GM12878 (cell line): ENCODE measurements at regions not wholly inside any gene's neighbourhood (a gene's known extent, or its start where the extent isn't known, plus 50 kb on each side); places are given as distances from the start of the nearest gene placed in this dataset.

Source experiments
- ATAC-seq: fragments of 200-7000 bp; cut with Tn5 transposase; 3 replicates; pipeline ENCODE4 v1.9.1; 2020; ENCODE audit warnings: mild to moderate bottlenecking, moderate library complexity
- BruUV-seq: library from RNA; stranded (reverse); fragments of 400-500 nt; replicated peaks from 2 replicates; lab custom pipeline; 2021; lab: Mats Ljungman, UMichigan
- CTCF ChIA-PET: fragments of 300-600 bp; sonication (Branson Sonifier 250); formaldehyde crosslinking; extraction: SDS; loops from one replicate; lab custom pipeline; 2021; ENCODE audit warnings: inconsistent platforms; lab: Yijun Ruan, JAX
- POLR2A ChIA-PET: fragments of 350-600 bp; formaldehyde crosslinking; extraction: SDS; loops from one replicate; lab custom pipeline; 2021; ENCODE audit warnings: inconsistent platforms; lab: Charles Lee
- RAD21 ChIA-PET: fragments of 300-600 bp; sonication (Branson Sonifier 250); formaldehyde crosslinking; loops from one replicate; lab custom pipeline; 2023; ENCODE audit warnings: antibody characterized with exemption; ENCODE audit not compliant: unreplicated experiment; lab: Charles Lee
- SMC1A ChIA-PET: fragments of 300-600 bp; sonication (Branson Sonifier 250); formaldehyde crosslinking; loops from one replicate; lab custom pipeline; 2023; ENCODE audit not compliant: unreplicated experiment, uncharacterized antibody; lab: Charles Lee
- DNase-seq: peaks from one replicate; pipeline ENCODE4 v3.0.0-alpha.2; 2011; ENCODE audit warnings: low read depth, low spot score
- FAIRE-seq: peaks from 3 replicates; lab custom pipeline; 2011; peaks lifted over from hg19 to GRCh38; lab: Jason Lieb, UNC
- H2AFZ ChIP-seq: 2 replicates; pipeline ENCODE4 v1.6.0; 2011; ENCODE audit warnings: low read depth, low read length, control low read depth; ENCODE audit not compliant: control insufficient read depth
- H3K27ac ChIP-seq: 2 replicates; pipeline ENCODE4 v1.5.1; 2011; ENCODE audit warnings: control low read depth; ENCODE audit not compliant: control insufficient read depth, insufficient read depth
- H3K27me3 ChIP-seq, 2 experiments: replicated peaks in 1 of 2; 2 replicates each; pipeline versions ENCODE4 v1.6.0 to v1.6.1; 2011; ENCODE audit warnings: low read length in 1 of 2; ENCODE audit not compliant: control insufficient read depth in 2 of 2, insufficient read depth in 2 of 2
- H3K36me3 ChIP-seq, 2 experiments: 2 replicates each; pipeline ENCODE4 v1.5.1; 2011; ENCODE audit warnings: low read length in 1 of 2; ENCODE audit not compliant: control insufficient read depth in 2 of 2, insufficient read depth in 2 of 2
- H3K4me1 ChIP-seq: 2 replicates; pipeline ENCODE4 v1.6.1; 2011; ENCODE audit warnings: mild to moderate bottlenecking, low read length, moderate library complexity, mixed read lengths; ENCODE audit not compliant: control insufficient read depth, insufficient read depth
- H3K4me2 ChIP-seq: 2 replicates; pipeline ENCODE4 v1.6.0; 2011; ENCODE audit warnings: control low read depth; ENCODE audit not compliant: control insufficient read depth, insufficient read depth
- H3K4me3 ChIP-seq: fragments of 200-600 bp; sonication (generic); 2 replicates; pipeline ENCODE4 v1.5.1; 2016
- H3K79me2 ChIP-seq: 2 replicates; pipeline ENCODE4 v1.6.0; 2011; ENCODE audit warnings: low read length; ENCODE audit not compliant: control insufficient read depth, insufficient read depth
- H3K9ac ChIP-seq: 2 replicates; pipeline ENCODE4 v1.8.0; 2011; ENCODE audit warnings: low read length, control low read depth, mixed read lengths; ENCODE audit not compliant: control insufficient read depth, insufficient read depth
- H3K9me3 ChIP-seq: replicated peaks from 3 replicates; pipeline ENCODE4 v1.5.1; 2011; ENCODE audit warnings: mild to moderate bottlenecking, low read length; ENCODE audit not compliant: control insufficient read depth, insufficient read depth
- H4K20me1 ChIP-seq: 2 replicates; pipeline ENCODE4 v1.6.0; 2011; ENCODE audit not compliant: control insufficient read depth, insufficient read depth
- BHLHE40 ChIP-seq, 2 experiments: fragments of 450-650 bp in 1 of 2; IDR thresholded peaks; 2 replicates each; pipeline ENCODE4 v1.6.1; 2011 to 2017; ENCODE audit warnings: low read depth in 2 of 2, borderline replicate concordance in 1 of 2, improper control_type of control experiment in 1 of 2, low read length in 1 of 2, mild to moderate bottlenecking in 1 of 2
- ELK1 ChIP-seq: IDR thresholded peaks from 2 replicates; pipeline ENCODE4 v1.6.1; 2012; ENCODE audit warnings: low read depth, low read length, improper control_type of control experiment
- MYC ChIP-seq: IDR thresholded peaks from 2 replicates; pipeline ENCODE4 v1.6.1; 2011; ENCODE audit warnings: mild to moderate bottlenecking, low read length, moderate library complexity, inconsistent platforms; ENCODE audit not compliant: insufficient read depth, insufficient replicate concordance, insufficient read length, severe bottlenecking
- PML ChIP-seq: IDR thresholded peaks from 2 replicates; pipeline ENCODE4 v1.6.1; 2012; ENCODE audit warnings: low read length, inconsistent platforms
- RUNX3 ChIP-seq: IDR thresholded peaks from 2 replicates; pipeline ENCODE4 v1.6.1; 2012; ENCODE audit warnings: low read length, inconsistent platforms
- STAT1 ChIP-seq: fragments of 450-650 bp; conservative IDR thresholded peaks from 2 replicates; pipeline ENCODE4 v1.6.1; 2014; ENCODE audit warnings: antibody characterized with exemption, mild to moderate bottlenecking
- TCF12 ChIP-seq: IDR thresholded peaks from 2 replicates; pipeline ENCODE4 v1.6.1; 2011; ENCODE audit warnings: low read depth, mild to moderate bottlenecking, low read length
- TCF3 ChIP-seq: IDR thresholded peaks from 2 replicates; pipeline ENCODE4 v1.6.1; 2012; ENCODE audit warnings: low read depth, mild to moderate bottlenecking, low read length, borderline replicate concordance; ENCODE audit not compliant: insufficient read depth
- ZNF274 ChIP-seq: IDR thresholded peaks from one replicate; pipeline ENCODE4 v1.8.0; 2011; ENCODE audit not compliant: insufficient read length, insufficient read depth
- WGBS: methylation state at CpG from one replicate; pipeline ENCODE4 v1.1.6; 2016; ENCODE audit warnings: low lambda C conversion rate; ENCODE audit not compliant: insufficient replicate concordance, insufficient coverage; ENCODE audit errors: missing lambda C conversion rate; 5-methylcytosine and 5-hydroxymethylcytosine counted together
- in situ Hi-C: fragments of 300-500 bp; cut with MboI; formaldehyde crosslinking; loops from 9 replicates; pipeline ENCODE4 v1.14.3; 2018; ENCODE audit warnings: mixed read lengths
- intact Hi-C: fragments of 100-400 bp; cut with micrococcal nuclease; formaldehyde crosslinking; loops from one replicate; pipeline ENCODE4 v1.14.2; 2022; ENCODE audit not compliant: unreplicated experiment
- TF ChIP-seq, protein P1 (sequence below): fragments of 450-650 bp; conservative IDR thresholded peaks from 2 replicates; pipeline ENCODE4 v1.6.1; 2017; ENCODE audit warnings: mild to moderate bottlenecking, moderate library complexity
- TF ChIP-seq, protein P2 (sequence below): IDR thresholded peaks from 2 replicates; pipeline ENCODE4 v1.6.1; 2012; ENCODE audit warnings: low read depth, low read length, improper control_type of control experiment

DNA sequence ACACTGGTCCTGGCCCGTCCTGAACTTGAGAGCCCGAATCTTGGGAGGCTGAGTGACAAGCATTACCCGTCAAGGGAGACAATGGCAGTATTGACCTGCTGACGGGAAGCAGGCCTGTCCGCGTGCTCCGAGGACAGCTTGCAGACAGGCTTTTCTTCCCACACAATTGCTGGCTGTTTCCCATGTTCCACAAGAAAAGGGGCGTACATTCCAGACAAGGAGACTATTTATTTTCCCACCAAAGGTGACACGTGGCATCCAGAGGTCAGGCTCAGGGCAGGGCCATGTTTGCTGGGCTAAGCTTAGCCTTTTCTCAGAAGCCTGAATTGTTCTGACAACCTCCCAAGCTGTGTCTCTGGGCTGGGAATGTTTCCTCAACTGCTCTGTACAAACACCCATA lies 86.9 kb upstream of the SPON1 start:
- POLR2A ChIA-PET: no interaction called here
- no peak for FAIRE-seq
- 55% methylated on average over 9 of the region's 9 CpGs for WGBS

More for the DNA sequence above, 86.9 kb upstream of the SPON1 start:
- Histone ChIP-seq H3K79me2 (no peaks in the 10 kb centered on the region), H4K20me1 (no peaks in the 10 kb centered on the region), H3K4me3 (no peak overlapping the region), H3K4me1 (no peaks in the 10 kb centered on the region), H3K9ac (no peak overlapping the region)
- no peak for DNase-seq
- BruUV-seq: no TSS peak
- intact Hi-C loops: no loop called here
- TF ChIP-seq BHLHE40 (IDR thresholded peaks at IDR 0.05; ENCODE audit: borderline replicate concordance in 1 of 2, low read depth in 2 of 2, low read length in 1 of 2) (no peak), TCF12 (no peak), ELK1 (no peak), MYC (no peak), STAT1 (no peak), ZNF274 (no peak), PML (no peak), TCF3 (no peak), RUNX3 (no peak)
- TF ChIP-seq, protein P1, sequence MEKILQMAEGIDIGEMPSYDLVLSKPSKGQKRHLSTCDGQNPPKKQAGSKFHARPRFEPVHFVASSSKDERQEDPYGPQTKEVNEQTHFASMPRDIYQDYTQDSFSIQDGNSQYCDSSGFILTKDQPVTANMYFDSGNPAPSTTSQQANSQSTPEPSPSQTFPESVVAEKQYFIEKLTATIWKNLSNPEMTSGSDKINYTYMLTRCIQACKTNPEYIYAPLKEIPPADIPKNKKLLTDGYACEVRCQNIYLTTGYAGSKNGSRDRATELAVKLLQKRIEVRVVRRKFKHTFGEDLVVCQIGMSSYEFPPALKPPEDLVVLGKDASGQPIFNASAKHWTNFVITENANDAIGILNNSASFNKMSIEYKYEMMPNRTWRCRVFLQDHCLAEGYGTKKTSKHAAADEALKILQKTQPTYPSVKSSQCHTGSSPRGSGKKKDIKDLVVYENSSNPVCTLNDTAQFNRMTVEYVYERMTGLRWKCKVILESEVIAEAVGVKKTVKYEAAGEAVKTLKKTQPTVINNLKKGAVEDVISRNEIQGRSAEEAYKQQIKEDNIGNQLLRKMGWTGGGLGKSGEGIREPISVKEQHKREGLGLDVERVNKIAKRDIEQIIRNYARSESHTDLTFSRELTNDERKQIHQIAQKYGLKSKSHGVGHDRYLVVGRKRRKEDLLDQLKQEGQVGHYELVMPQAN: no peak
- TF ChIP-seq, protein P2, sequence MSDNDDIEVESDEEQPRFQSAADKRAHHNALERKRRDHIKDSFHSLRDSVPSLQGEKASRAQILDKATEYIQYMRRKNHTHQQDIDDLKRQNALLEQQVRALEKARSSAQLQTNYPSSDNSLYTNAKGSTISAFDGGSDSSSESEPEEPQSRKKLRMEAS: no peak
- TF ChIP-seq, all 136 proteins: peak for 0
- RAD21 ChIA-PET: no interaction called here
- Histone ChIP-seq H2AFZ (no peak overlapping the region), H3K4me2 (no peak overlapping the region), H3K36me3 (no peaks in the 10 kb centered on the region), H3K9me3 (no peaks in the 10 kb centered on the region), H3K27me3 (no peaks in the 10 kb centered on the region; a peak in 1 of 4 replicates), H3K27ac (no peak overlapping the region)
- in situ Hi-C loops: no loop called here
- SMC1A ChIA-PET: no interaction called here
- CTCF ChIA-PET: no interaction called here
- ATAC-seq: no peak
